ENCODE measurements at regions not wholly inside any gene's neighbourhood (a gene's known extent, or its start where the extent isn't known, plus 50 kb on each side); places are given as distances from the start of the nearest gene placed in this dataset.

GRCh38 chr4:28241021-28241420 is 1380.4 kb downstream of the STIM2 start:
- ChIA-PET CTCF (interaction anchor here (0.7 kb wide), 1 partner anchor 9 kb away, joined by 4 read pairs; no protein-coding TSS in a partner anchor), RAD21 (ENCODE audit: unreplicated experiment) (no interaction called here), POLR2A (no interaction called here), SMC1A (ENCODE audit: uncharacterized antibody, unreplicated experiment) (interaction anchor here (1.0 kb wide), 3 partner anchors 8 to 75 kb away, joined by 3 read pairs; no protein-coding TSS in a partner anchor)
- Histone ChIP-seq H3K79me2 (ENCODE audit: control insufficient read depth, insufficient read depth, low read length) (no peaks in the 10 kb centered on the region), H3K27me3 (replicated peaks in 1 of 2; ENCODE audit: control insufficient read depth in 2 of 2, insufficient read depth in 2 of 2, low read length in 1 of 2) (no peaks in the 10 kb centered on the region), H3K36me3 (ENCODE audit: control insufficient read depth in 2 of 2, insufficient read depth in 2 of 2, low read length in 1 of 2) (no peaks in the 10 kb centered on the region), H3K4me3 (no peak overlapping the region), H3K9me3 (replicated peaks; ENCODE audit: control insufficient read depth, insufficient read depth, low read length) (no peaks in the 10 kb centered on the region), H4K20me1 (ENCODE audit: control insufficient read depth, insufficient read depth) (no peaks in the 10 kb centered on the region), H3K4me2 (ENCODE audit: control insufficient read depth, insufficient read depth) (no peak overlapping the region), H3K27ac (ENCODE audit: control insufficient read depth, insufficient read depth) (no peak overlapping the region), H2AFZ (ENCODE audit: control insufficient read depth, low read depth, low read length) (no peak overlapping the region), H3K4me1 (ENCODE audit: control insufficient read depth, insufficient read depth, low read length) (no peaks in the 10 kb centered on the region), H3K9ac (ENCODE audit: control insufficient read depth, insufficient read depth, low read length) (no peak overlapping the region)
- intact Hi-C loops (cut with micrococcal nuclease; ENCODE audit: unreplicated experiment) = no loop called here
- ATAC-seq = no peak
- TF ChIP-seq CTCF (IDR thresholded peaks at IDR 0.05 in 2 of 3, conservative IDR thresholded peaks at IDR 0.05 in 1 of 3; ENCODE audit: control insufficient read depth in 2 of 3, extremely low read depth in 1 of 3, insufficient read depth in 1 of 3, low read depth in 3 of 3, low read length in 3 of 3) (no peak), ZNF384 (IDR thresholded peaks at IDR 0.05; ENCODE audit: borderline replicate concordance, low read depth, low read length) (no peak), CHD1 (IDR thresholded peaks at IDR 0.05; ENCODE audit: low read depth, low read length) (no peak)
- no TSS peak for BruUV-seq (replicated peaks)
- WGBS (ENCODE audit: insufficient coverage, insufficient replicate concordance, low lambda C conversion rate, missing lambda C conversion rate) = 0% methylated on average over 2 of the region's 2 CpGs
- DNase-seq (ENCODE audit: low read depth, low spot score) = no peak
- in situ Hi-C loops (cut with MboI) = no loop called here
- no peak for FAIRE-seq

GRCh38 chr4:28247805-28248204 is 1387.2 kb downstream of the STIM2 start:
- DNase-seq (ENCODE audit: low read depth, low spot score) (no peak), ATAC-seq (no peak; the same call in 2 of the 3 replicates), FAIRE-seq (no peak)
- Histone ChIP-seq H3K9ac (ENCODE audit: control insufficient read depth, insufficient read depth, low read length) (no peak overlapping the region), H3K4me3 (no peak overlapping the region), H2AFZ (ENCODE audit: control insufficient read depth, low read depth, low read length) (no peak overlapping the region), H3K27me3 (replicated peaks in 1 of 2; ENCODE audit: control insufficient read depth in 2 of 2, insufficient read depth in 2 of 2, low read length in 1 of 2) (no peaks in the 10 kb centered on the region), H3K4me1 (ENCODE audit: control insufficient read depth, insufficient read depth, low read length) (no peaks in the 10 kb centered on the region), H3K9me3 (replicated peaks; ENCODE audit: control insufficient read depth, insufficient read depth, low read length) (no peaks in the 10 kb centered on the region), H4K20me1 (ENCODE audit: control insufficient read depth, insufficient read depth) (no peaks in the 10 kb centered on the region), H3K36me3 (ENCODE audit: control insufficient read depth in 2 of 2, insufficient read depth in 2 of 2, low read length in 1 of 2) (no peaks in the 10 kb centered on the region), H3K4me2 (ENCODE audit: control insufficient read depth, insufficient read depth) (no peak overlapping the region), H3K79me2 (ENCODE audit: control insufficient read depth, insufficient read depth, low read length) (no peaks in the 10 kb centered on the region), H3K27ac (ENCODE audit: control insufficient read depth, insufficient read depth) (no peak overlapping the region)
- CTCF ChIA-PET = interaction anchor here (0.6 to 1.5 kb wide), 4 partner anchors 11 to 555 kb away, joined by 3 to 5 read pairs (median 3); no protein-coding TSS in a partner anchor
- POLR2A ChIA-PET = interaction anchor here (3.7 kb wide), 1 partner anchor 137 kb away, joined by 11 read pairs; no protein-coding TSS in a partner anchor
- in situ Hi-C loops (cut with MboI) = no loop called here
- RAD21 ChIA-PET (ENCODE audit: unreplicated experiment) = interaction anchor here (1.7 to 4.0 kb wide), 3 partner anchors 8 to 138 kb away, joined by 6 to 27 read pairs (median 17); no protein-coding TSS in a partner anchor
- WGBS (ENCODE audit: insufficient coverage, insufficient replicate concordance, low lambda C conversion rate, missing lambda C conversion rate) = 38% methylated on average over 2 of the region's 2 CpGs
- BruUV-seq (replicated peaks) = no TSS peak
- SMC1A ChIA-PET (ENCODE audit: uncharacterized antibody, unreplicated experiment) = interaction anchor here (1.5 to 6.7 kb wide), 4 partner anchors 13 to 196 kb away, joined by 3 to 41 read pairs (median 14); no protein-coding TSS in a partner anchor
- intact Hi-C loops (cut with micrococcal nuclease; ENCODE audit: unreplicated experiment) = no loop called here
- TF ChIP-seq ZZZ3 (IDR thresholded peaks at IDR 0.05; ENCODE audit: control insufficient read depth, insufficient read length, low read depth) = no peak
- TF ChIP-seq CUX1 (IDR thresholded peaks at IDR 0.05; ENCODE audit: insufficient replicate concordance, low read depth, low read length) = no peak
- TF ChIP-seq NR2C1 (IDR thresholded peaks at IDR 0.05) = no peak
- TF ChIP-seq EED (IDR thresholded peaks at IDR 0.05; ENCODE audit: low read depth) = no peak
- no peak for TF ChIP-seq SIN3A (IDR thresholded peaks at IDR 0.05; ENCODE audit: low read depth, low read length)

Measured in GM12878 (cell line).